ENCODE measurements at regions not wholly inside any gene's neighbourhood (a gene's known extent, or its start where the extent isn't known, plus 50 kb on each side); places are given as distances from the start of the nearest gene placed in this dataset.

GRCh38 chr1:208924928-208925327, 658.6 kb upstream of the CAMK1G start:
- WGBS, 2 donors = 32 to 38% methylated on average over 5 of the region's 5 CpGs
- H3K36me3 ChIP-seq (ENCODE audit: control insufficient read depth in 2 of 2, insufficient read depth in 2 of 2, low read length in 1 of 2) = no peaks in the 10 kb centered on the region
- H3K27ac ChIP-seq (ENCODE audit: low read depth in 2 of 2, low read length in 1 of 2) = no peak overlapping the region
- no peaks in the 10 kb centered on the region for H3K9me3 ChIP-seq (ENCODE audit: control insufficient read depth in 2 of 2, insufficient read depth in 1 of 2, low read depth in 1 of 2, low read length in 1 of 2)
- H3K27me3 ChIP-seq (ENCODE audit: control insufficient read depth in 1 of 2, insufficient read depth in 2 of 2, low read length in 2 of 2) = no peaks in the 10 kb centered on the region
- H3K4me3 ChIP-seq (ENCODE audit: low read depth in 1 of 2, low read length in 2 of 2) = no peak overlapping the region
- no peaks in the 10 kb centered on the region for H3K4me1 ChIP-seq (ENCODE audit: control insufficient read depth in 2 of 2, insufficient read depth in 2 of 2, low read length in 1 of 2)

- H3K4me1 ChIP-seq (ENCODE audit: control insufficient read depth in 2 of 2, insufficient read depth in 2 of 2, low read length in 1 of 2) = no peaks in the 10 kb centered on the region
- H3K27me3 ChIP-seq (ENCODE audit: control insufficient read depth in 1 of 2, insufficient read depth in 2 of 2, low read length in 2 of 2) = no peaks in the 10 kb centered on the region
- H3K27ac ChIP-seq (ENCODE audit: low read depth in 2 of 2, low read length in 1 of 2) = no peak overlapping the region
- WGBS, 2 donors = 72 to 77% methylated on average over 5 of the region's 5 CpGs
- no peaks in the 10 kb centered on the region for H3K9me3 ChIP-seq (ENCODE audit: control insufficient read depth in 2 of 2, insufficient read depth in 1 of 2, low read depth in 1 of 2, low read length in 1 of 2)
- H3K36me3 ChIP-seq (ENCODE audit: control insufficient read depth in 2 of 2, insufficient read depth in 2 of 2, low read length in 1 of 2) = no peaks in the 10 kb centered on the region
- H3K4me3 ChIP-seq (ENCODE audit: low read depth in 1 of 2, low read length in 2 of 2) = no peak overlapping the region
Observed at GRCh38 chr1:208928349-208929010, 655.0 kb upstream of the CAMK1G start.

GRCh38 chr1:208929575-208929974, 653.9 kb upstream of the CAMK1G start:
- no peaks in the 10 kb centered on the region for H3K4me1 ChIP-seq (ENCODE audit: control insufficient read depth in 2 of 2, insufficient read depth in 2 of 2, low read length in 1 of 2)
- no peaks in the 10 kb centered on the region for H3K36me3 ChIP-seq (ENCODE audit: control insufficient read depth in 2 of 2, insufficient read depth in 2 of 2, low read length in 1 of 2)
- no peaks in the 10 kb centered on the region for H3K27me3 ChIP-seq (ENCODE audit: control insufficient read depth in 1 of 2, insufficient read depth in 2 of 2, low read length in 2 of 2)
- 23 to 46% methylated on average over 3 of the region's 3 CpGs for WGBS, 2 donors
- H3K4me3 ChIP-seq (ENCODE audit: low read depth in 1 of 2, low read length in 2 of 2) = no peak overlapping the region
- H3K9me3 ChIP-seq (ENCODE audit: control insufficient read depth in 2 of 2, insufficient read depth in 1 of 2, low read depth in 1 of 2, low read length in 1 of 2) = no peaks in the 10 kb centered on the region
- no peak overlapping the region for H3K27ac ChIP-seq (ENCODE audit: low read depth in 2 of 2, low read length in 1 of 2)

- Histone ChIP-seq H3K27me3 (ENCODE audit: control insufficient read depth in 1 of 2, insufficient read depth in 2 of 2, low read length in 2 of 2) (no peaks in the 10 kb centered on the region), H3K27ac (ENCODE audit: low read depth in 2 of 2, low read length in 1 of 2) (no peak overlapping the region), H3K4me1 (ENCODE audit: control insufficient read depth in 2 of 2, insufficient read depth in 2 of 2, low read length in 1 of 2) (no peaks in the 10 kb centered on the region), H3K9me3 (ENCODE audit: control insufficient read depth in 2 of 2, insufficient read depth in 1 of 2, low read depth in 1 of 2, low read length in 1 of 2) (no peaks in the 10 kb centered on the region), H3K4me3 (ENCODE audit: low read depth in 1 of 2, low read length in 2 of 2) (no peak overlapping the region), H3K36me3 (ENCODE audit: control insufficient read depth in 2 of 2, insufficient read depth in 2 of 2, low read length in 1 of 2) (no peaks in the 10 kb centered on the region)
- WGBS, 2 donors = 77 to 78% methylated on average over 3 of the region's 3 CpGs
Observed at GRCh38 chr1:208931936-208932335, 651.6 kb upstream of the CAMK1G start.

GRCh38 chr1:208933984-208934525, 649.5 kb upstream of the CAMK1G start:
- Histone ChIP-seq H3K27ac (ENCODE audit: low read depth in 2 of 2, low read length in 1 of 2) (no peak overlapping the region), H3K4me3 (ENCODE audit: low read depth in 1 of 2, low read length in 2 of 2) (no peak overlapping the region), H3K27me3 (ENCODE audit: control insufficient read depth in 1 of 2, insufficient read depth in 2 of 2, low read length in 2 of 2) (no peaks in the 10 kb centered on the region), H3K36me3 (ENCODE audit: control insufficient read depth in 2 of 2, insufficient read depth in 2 of 2, low read length in 1 of 2) (no peaks in the 10 kb centered on the region), H3K9me3 (ENCODE audit: control insufficient read depth in 2 of 2, insufficient read depth in 1 of 2, low read depth in 1 of 2, low read length in 1 of 2) (no peaks in the 10 kb centered on the region), H3K4me1 (ENCODE audit: control insufficient read depth in 2 of 2, insufficient read depth in 2 of 2, low read length in 1 of 2) (no peaks in the 10 kb centered on the region)
- WGBS, 2 donors = 85 to 86% methylated on average over 3 of the region's 3 CpGs

GRCh38 chr1:208934933-208935332, 648.6 kb upstream of the CAMK1G start:
- Histone ChIP-seq H3K27ac (ENCODE audit: low read depth in 2 of 2, low read length in 1 of 2) (no peak overlapping the region), H3K27me3 (ENCODE audit: control insufficient read depth in 1 of 2, insufficient read depth in 2 of 2, low read length in 2 of 2) (no peaks in the 10 kb centered on the region), H3K4me1 (ENCODE audit: control insufficient read depth in 2 of 2, insufficient read depth in 2 of 2, low read length in 1 of 2) (no peaks in the 10 kb centered on the region), H3K9me3 (ENCODE audit: control insufficient read depth in 2 of 2, insufficient read depth in 1 of 2, low read depth in 1 of 2, low read length in 1 of 2) (no peaks in the 10 kb centered on the region), H3K36me3 (ENCODE audit: control insufficient read depth in 2 of 2, insufficient read depth in 2 of 2, low read length in 1 of 2) (no peaks in the 10 kb centered on the region), H3K4me3 (ENCODE audit: low read depth in 1 of 2, low read length in 2 of 2) (no peak overlapping the region)
- WGBS, 2 donors = 57 to 77% methylated on average over 6 of the region's 6 CpGs

- no peaks in the 10 kb centered on the region for H3K4me1 ChIP-seq (ENCODE audit: control insufficient read depth in 2 of 2, insufficient read depth in 2 of 2, low read length in 1 of 2)
- no peak overlapping the region for H3K27ac ChIP-seq (ENCODE audit: low read depth in 2 of 2, low read length in 1 of 2)
- H3K9me3 ChIP-seq (ENCODE audit: control insufficient read depth in 2 of 2, insufficient read depth in 1 of 2, low read depth in 1 of 2, low read length in 1 of 2) = no peaks in the 10 kb centered on the region
- H3K4me3 ChIP-seq (ENCODE audit: low read depth in 1 of 2, low read length in 2 of 2) = no peak overlapping the region
- 66 to 76% methylated on average over 3 of the region's 3 CpGs for WGBS, 2 donors
- no peaks in the 10 kb centered on the region for H3K36me3 ChIP-seq (ENCODE audit: control insufficient read depth in 2 of 2, insufficient read depth in 2 of 2, low read length in 1 of 2)
- H3K27me3 ChIP-seq (ENCODE audit: control insufficient read depth in 1 of 2, insufficient read depth in 2 of 2, low read length in 2 of 2) = no peaks in the 10 kb centered on the region
Observed at GRCh38 chr1:208935517-208936187, 647.9 kb upstream of the CAMK1G start.

- WGBS, 2 donors = 47 to 60% methylated on average over 1 of the region's 1 CpG
- Histone ChIP-seq H3K27ac (ENCODE audit: low read depth in 2 of 2, low read length in 1 of 2) (no peak overlapping the region), H3K9me3 (ENCODE audit: control insufficient read depth in 2 of 2, insufficient read depth in 1 of 2, low read depth in 1 of 2, low read length in 1 of 2) (no peaks in the 10 kb centered on the region), H3K36me3 (ENCODE audit: control insufficient read depth in 2 of 2, insufficient read depth in 2 of 2, low read length in 1 of 2) (no peaks in the 10 kb centered on the region), H3K27me3 (ENCODE audit: control insufficient read depth in 1 of 2, insufficient read depth in 2 of 2, low read length in 2 of 2) (no peaks in the 10 kb centered on the region), H3K4me3 (ENCODE audit: low read depth in 1 of 2, low read length in 2 of 2) (no peak overlapping the region), H3K4me1 (ENCODE audit: control insufficient read depth in 2 of 2, insufficient read depth in 2 of 2, low read length in 1 of 2) (peaks cover 0 to 2% of the 10 kb centered on the region in 2 donors)
Observed at GRCh38 chr1:208939537-208940085, 643.9 kb upstream of the CAMK1G start.

GRCh38 chr1:208942394-208943130, 641.0 kb upstream of the CAMK1G start:
- no peaks in the 10 kb centered on the region for H3K36me3 ChIP-seq (ENCODE audit: control insufficient read depth in 2 of 2, insufficient read depth in 2 of 2, low read length in 1 of 2)
- no peaks in the 10 kb centered on the region for H3K27me3 ChIP-seq (ENCODE audit: control insufficient read depth in 1 of 2, insufficient read depth in 2 of 2, low read length in 2 of 2)
- no peak overlapping the region for H3K4me3 ChIP-seq (ENCODE audit: low read depth in 1 of 2, low read length in 2 of 2)
- H3K9me3 ChIP-seq (ENCODE audit: control insufficient read depth in 2 of 2, insufficient read depth in 1 of 2, low read depth in 1 of 2, low read length in 1 of 2) = no peaks in the 10 kb centered on the region
- no peak overlapping the region for H3K27ac ChIP-seq (ENCODE audit: low read depth in 2 of 2, low read length in 1 of 2)
- WGBS, 2 donors = 84 to 95% methylated on average over 1 of the region's 1 CpG
- peaks cover 0 to 2% of the 10 kb centered on the region in 2 donors for H3K4me1 ChIP-seq (ENCODE audit: control insufficient read depth in 2 of 2, insufficient read depth in 2 of 2, low read length in 1 of 2)

Measured in esophagus (tissue), 2 donors.